GM10266 (cell line): ENCODE measurements at regions not wholly inside any gene's neighbourhood (a gene's known extent, or its start where the extent isn't known, plus 50 kb on each side); places are given as distances from the start of the nearest gene placed in this dataset.

Source experiments
- DNase-seq: peaks from one replicate; pipeline ENCODE4 v3.0.0; 2012; ENCODE audit errors: extremely low spot score
- CTCF ChIP-seq: IDR thresholded peaks from 2 replicates; pipeline ENCODE4 v1.5.1; 2012; ENCODE audit warnings: mild to moderate bottlenecking, low read depth; ENCODE audit not compliant: control insufficient read depth, insufficient read depth; ENCODE audit errors: missing control alignments

GRCh38 chr1:34372891-34373290 is 196.2 kb downstream of the C1orf94 start:
- no peak for DNase-seq
- TF ChIP-seq CTCF, result no peak

DNA sequence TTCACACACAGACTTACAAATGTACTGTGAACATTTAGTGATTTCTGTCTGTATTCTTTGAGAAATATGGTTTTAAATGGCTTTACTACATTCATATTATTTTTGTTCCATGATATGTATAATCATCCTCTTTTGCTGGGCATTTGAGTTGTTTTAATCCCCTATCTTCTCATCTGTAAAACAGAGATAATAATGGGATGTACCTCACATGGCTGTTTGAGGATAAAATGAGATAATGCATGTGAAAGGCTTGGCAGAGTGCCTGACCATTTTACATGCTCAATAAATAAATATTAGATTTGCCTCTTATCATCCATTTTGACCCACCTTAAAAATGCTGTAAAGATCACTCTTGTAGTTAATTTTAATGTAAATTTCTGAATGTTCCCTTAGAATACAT is 197.2 kb downstream of the C1orf94 start:
- DNase-seq, result no peak
- TF ChIP-seq CTCF, result no peak

DNA sequence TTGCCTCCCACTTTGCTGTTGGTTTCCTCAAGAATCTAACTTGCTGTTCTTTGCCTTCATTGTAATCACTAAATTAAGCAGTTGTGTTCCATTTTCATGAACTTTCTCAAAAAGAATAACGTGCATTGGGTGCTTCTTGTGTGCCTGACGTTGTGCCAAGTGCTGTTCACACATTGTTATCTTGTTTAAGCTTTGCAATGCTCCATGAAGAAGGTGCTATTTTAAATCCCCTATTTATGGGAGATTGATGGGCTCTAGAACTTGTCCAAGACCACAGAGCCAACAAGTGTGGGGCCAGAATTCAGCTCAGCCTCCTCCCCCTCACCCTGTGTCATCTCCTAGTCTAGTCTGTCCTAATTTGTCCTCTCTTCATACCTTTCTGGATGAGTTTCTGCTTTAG is 199.8 kb downstream of the C1orf94 start:
- TF ChIP-seq CTCF, result no peak
- DNase-seq, result no peak

DNA sequence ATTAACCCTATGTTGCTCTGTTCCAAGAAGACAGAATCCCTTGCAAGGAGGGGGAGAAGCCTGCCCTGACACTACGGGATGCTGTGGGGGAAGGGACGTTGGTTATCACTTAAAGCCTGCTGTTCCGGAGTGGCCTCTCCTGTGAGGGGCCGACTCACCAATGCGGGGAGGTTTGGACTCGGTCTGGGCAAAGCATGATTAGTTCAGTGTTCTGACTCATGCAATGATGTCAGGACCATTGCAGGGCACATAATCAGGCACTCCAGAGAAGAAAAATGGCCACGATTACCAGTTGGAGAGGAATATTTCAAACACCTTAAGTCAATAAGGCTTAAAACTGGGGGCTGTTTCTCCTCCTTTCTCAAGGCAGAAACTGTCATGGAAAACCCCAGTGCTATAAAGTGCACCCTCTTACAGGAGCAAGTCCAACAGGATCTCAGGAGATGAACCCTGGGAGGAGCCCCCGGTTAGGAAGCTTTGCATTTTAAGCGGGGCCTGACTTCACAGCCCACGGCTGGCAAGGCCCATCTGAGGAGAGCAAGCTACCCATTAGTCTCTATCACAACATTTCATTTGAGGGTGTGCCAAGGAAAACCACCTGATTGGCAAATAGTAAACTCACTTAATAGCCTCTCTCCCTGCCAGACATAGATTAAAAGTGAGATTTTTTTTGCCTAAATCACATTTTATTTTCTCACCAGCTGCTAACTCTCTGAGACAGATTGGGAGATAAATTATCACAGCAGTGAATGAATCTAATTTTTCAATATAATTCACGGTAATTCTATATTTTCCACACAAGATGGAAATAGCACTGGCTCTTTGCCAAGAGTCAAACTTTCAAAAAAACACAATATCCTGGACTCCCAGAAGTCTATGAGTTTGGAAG is 202.5 kb downstream of the C1orf94 start:
- DNase-seq, result no peak

GRCh38 chr1:34379911-34380310 is 203.2 kb downstream of the C1orf94 start:
- DNase-seq, result no peak
- no peak for TF ChIP-seq CTCF

More for the DNA sequence above, 202.5 kb downstream of the C1orf94 start:
- TF ChIP-seq CTCF, result no peak

GRCh38 chr1:34380526-34381124 is 203.9 kb downstream of the C1orf94 start:
- no peak for DNase-seq
- TF ChIP-seq CTCF, result no peak

DNA sequence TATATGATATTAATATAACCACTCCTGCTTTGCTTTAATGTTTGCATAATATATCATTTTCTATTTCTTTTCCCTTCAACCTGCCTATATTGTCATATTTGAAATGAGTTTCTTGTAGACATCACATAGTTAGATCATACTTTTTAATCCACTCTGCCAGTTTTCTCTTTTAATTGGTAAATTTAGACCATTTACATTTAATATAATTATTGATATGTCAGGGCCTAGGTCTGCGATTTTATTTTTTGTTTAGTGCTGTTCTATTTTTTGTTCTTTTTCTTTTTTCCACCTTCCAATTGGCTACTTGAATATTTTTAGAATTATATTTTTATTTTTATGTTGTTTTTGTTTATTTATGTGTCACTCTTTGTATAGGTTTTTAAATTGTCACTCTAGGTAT is 213.3 kb downstream of the C1orf94 start:
- no peak for DNase-seq
- no peak for TF ChIP-seq CTCF
